Fibroblast of the aortic adventitia (primary cell): ENCODE measurements at regions not wholly inside any gene's neighbourhood (a gene's known extent, or its start where the extent isn't known, plus 50 kb on each side); places are given as distances from the start of the nearest gene placed in this dataset.
"Not testable (repeated sequence)": the region's sequence is repeated elsewhere in the genome, so short reads cannot be mapped to it uniquely, and the experiment has no call there.

ENCODE experiments used
- DNase-seq: peaks from one replicate; pipeline ENCODE4 v3.0.0-alpha.2; 2010; ENCODE audit warnings: low read depth
- H3K4me3 ChIP-seq: 2 replicates; pipeline ENCODE4 v1.5.1; 2011; ENCODE audit warnings: low read depth, mild to moderate bottlenecking, control low read depth, low read length, moderate library complexity
- TF ChIP-seq, protein P1 (sequence below): IDR thresholded peaks from 2 replicates; pipeline ENCODE4 v1.5.1; 2011; ENCODE audit warnings: mild to moderate bottlenecking, low read length, control low read depth, inconsistent platforms; ENCODE audit not compliant: insufficient read depth

DNA sequence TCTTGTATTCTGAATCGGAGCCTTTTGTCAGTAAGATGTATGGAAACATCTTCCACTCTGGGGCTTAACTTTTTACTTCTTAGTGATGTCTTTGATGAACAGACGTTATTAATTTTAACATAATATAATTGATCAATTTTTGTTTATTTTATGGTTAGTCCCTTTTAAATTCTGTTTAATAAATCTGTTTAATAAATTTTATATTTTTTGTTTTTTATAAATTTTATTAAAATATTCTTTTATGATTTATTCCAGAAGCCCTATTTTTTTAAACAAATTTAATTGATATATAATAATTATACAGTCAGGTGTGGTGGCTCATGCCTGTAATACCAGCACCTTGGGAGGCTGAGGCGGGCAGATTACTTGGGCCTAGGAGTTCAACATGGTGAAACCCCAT lies 235.1 kb downstream of the AEBP2 start:
- no peak for DNase-seq
- TF ChIP-seq, protein P1, sequence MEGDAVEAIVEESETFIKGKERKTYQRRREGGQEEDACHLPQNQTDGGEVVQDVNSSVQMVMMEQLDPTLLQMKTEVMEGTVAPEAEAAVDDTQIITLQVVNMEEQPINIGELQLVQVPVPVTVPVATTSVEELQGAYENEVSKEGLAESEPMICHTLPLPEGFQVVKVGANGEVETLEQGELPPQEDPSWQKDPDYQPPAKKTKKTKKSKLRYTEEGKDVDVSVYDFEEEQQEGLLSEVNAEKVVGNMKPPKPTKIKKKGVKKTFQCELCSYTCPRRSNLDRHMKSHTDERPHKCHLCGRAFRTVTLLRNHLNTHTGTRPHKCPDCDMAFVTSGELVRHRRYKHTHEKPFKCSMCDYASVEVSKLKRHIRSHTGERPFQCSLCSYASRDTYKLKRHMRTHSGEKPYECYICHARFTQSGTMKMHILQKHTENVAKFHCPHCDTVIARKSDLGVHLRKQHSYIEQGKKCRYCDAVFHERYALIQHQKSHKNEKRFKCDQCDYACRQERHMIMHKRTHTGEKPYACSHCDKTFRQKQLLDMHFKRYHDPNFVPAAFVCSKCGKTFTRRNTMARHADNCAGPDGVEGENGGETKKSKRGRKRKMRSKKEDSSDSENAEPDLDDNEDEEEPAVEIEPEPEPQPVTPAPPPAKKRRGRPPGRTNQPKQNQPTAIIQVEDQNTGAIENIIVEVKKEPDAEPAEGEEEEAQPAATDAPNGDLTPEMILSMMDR: no peak
- H3K4me3 ChIP-seq: no peak overlapping the region

DNA sequence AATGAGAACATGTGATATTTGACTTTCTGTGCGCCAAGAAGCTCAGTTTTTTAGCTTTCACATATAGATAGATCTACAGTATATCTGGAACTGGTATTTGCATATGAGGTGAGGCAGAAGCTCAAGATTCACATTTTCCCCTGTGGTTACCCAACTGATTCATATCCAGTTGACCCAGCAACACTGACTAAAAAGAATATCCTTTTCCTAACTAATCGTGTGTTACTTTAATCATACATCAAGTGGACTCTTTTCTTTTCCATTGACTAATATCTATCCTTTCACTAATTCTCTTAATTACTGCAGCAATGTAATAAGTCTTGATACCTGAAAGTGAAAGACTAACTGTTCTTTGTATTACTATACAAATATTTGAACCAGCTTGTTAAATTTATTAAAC lies 236.1 kb downstream of the AEBP2 start:
- H3K4me3 ChIP-seq: no peak overlapping the region
- no peak for DNase-seq

DNA sequence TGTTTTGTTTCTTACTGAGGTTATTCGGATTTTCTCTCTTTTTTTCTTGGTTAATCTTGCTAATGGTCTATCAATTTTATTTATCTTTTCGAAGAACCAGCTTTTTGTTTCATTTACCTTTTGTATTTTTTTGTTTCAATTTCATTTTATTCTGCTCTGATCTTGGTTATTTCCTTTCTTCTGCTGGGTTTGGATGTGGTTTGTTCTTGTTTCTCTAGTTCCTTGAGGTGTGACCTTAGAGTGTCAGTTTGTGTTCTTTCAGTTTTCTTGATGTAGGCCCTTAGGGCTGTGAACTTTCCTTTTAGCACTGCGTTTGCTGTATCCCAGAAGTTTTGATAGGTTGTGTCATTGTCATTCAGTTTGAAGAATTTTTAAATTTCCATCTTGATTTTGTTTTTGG lies 239.2 kb downstream of the AEBP2 start:
- not testable (repeated sequence) for DNase-seq, H3K4me3 ChIP-seq

More for the DNA sequence above, 236.1 kb downstream of the AEBP2 start:
- TF ChIP-seq, protein P1: no peak

DNA sequence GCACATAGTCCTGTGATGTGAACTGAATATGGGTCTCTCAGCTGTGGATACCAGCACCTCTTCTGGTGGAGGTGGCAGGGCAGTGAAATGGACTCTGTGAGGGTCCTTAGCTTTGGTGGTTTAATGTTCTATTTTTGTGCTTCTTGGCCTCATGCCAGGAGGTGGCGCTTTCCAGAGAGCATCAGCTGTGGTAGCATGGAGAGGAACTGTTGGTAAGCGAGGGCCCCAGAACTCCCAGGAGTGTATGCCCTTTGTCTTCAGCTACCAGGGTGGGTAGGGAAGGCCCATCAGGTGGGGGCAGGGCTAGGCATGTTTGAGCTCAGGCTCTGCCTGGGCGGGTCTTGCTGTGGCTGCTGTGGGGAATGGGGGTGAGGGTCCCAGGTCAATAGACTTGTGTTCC lies 241.7 kb downstream of the AEBP2 start:
- TF ChIP-seq, protein P1: no peak
- no peak for DNase-seq
- no peak overlapping the region for H3K4me3 ChIP-seq

DNA sequence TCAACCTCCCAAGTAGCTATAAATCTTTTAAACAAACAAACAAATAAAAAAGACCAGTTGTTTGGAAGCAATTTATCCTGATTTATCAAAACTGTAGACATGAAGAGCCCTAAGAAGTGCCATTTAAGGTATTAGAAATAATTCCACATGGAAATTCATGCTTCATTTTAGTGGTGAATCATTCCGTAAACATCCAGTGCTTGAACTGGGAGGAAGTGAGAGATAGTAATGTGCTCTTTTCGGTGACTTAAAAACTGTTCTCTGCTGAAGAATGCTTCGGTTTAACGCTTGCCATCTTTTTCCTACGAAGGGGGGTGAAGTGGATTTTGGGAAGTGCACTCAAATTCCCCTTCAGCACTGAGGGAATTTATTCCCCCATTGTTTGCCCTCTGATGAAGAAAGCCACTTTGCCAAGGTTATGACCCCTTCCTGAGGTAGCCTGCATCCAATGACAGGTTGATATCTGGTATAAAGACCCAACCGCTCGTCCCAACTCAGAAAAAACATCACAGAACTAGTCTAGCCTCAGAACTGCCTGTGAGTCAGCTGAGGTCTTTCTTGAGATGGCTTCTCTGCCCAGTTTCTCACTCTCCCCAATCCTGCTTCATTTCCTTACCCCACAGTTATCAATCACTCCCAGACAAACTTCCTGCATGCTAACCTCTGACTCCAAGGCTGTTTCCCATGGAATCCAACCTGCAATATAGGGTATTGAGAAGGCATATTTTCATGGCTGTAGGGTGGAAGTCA lies 244.1 kb downstream of the AEBP2 start:
- peak; percentile 44 for DNase-seq
- H3K4me3 ChIP-seq: no peak overlapping the region

DNA sequence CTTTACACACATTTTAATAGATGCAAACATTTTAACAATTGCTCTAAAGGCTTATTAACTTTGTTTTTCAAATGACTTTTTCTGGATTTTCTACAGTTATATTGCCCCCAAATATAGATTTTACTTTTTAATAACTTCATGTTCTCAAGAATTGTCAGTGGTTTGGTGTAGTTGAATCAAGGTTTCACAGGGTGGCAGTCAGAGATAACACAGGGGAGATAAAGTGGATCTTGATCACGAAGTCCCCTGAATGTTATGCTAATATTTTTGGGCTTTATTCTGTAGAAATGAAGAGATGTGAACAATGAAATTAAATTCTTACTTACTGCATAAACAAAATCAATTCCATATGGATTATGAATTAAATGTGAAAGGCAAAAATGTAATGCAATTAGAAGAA lies 248.1 kb downstream of the AEBP2 start:
- no peak overlapping the region for H3K4me3 ChIP-seq
- DNase-seq: no peak

More for the DNA sequence above, 244.1 kb downstream of the AEBP2 start:
- TF ChIP-seq, protein P1: no peak

DNA sequence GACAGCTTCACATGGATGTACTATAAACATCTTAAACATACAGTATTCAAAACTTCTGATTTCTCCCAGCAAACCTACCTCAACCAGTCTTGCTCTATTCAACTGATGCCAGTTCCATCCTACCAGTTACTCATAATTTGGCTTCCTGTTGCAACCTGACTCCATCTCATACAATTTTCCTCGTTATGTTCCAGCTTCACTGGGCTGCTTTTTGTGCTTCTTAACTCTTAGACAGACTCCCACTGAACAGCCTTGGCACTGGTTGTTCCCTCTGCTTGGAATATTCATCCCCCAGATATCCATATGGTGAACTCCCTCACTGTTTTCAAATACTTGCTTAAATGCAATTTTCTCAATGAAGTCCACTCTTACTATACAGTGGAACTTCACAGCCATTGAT lies 249.2 kb downstream of the AEBP2 start:
- H3K4me3 ChIP-seq: no peak overlapping the region
- peak; percentile 65 for DNase-seq
- TF ChIP-seq, protein P1: no peak

More for the DNA sequence above, 248.1 kb downstream of the AEBP2 start:
- TF ChIP-seq, protein P1: no peak
